GM20431 (cell line): ENCODE measurements at regions not wholly inside any gene's neighbourhood (a gene's known extent, or its start where the extent isn't known, plus 50 kb on each side); places are given as distances from the start of the nearest gene placed in this dataset.

ENCODE experiments used
- in situ Hi-C: fragments of 300-500 bp; cut with MseI, MboI; formaldehyde crosslinking; loops from one replicate; pipeline ENCODE4 v1.15.0; 2020; ENCODE audit warnings: low sequenced_read_pairs; ENCODE audit not compliant: unreplicated experiment

DNA sequence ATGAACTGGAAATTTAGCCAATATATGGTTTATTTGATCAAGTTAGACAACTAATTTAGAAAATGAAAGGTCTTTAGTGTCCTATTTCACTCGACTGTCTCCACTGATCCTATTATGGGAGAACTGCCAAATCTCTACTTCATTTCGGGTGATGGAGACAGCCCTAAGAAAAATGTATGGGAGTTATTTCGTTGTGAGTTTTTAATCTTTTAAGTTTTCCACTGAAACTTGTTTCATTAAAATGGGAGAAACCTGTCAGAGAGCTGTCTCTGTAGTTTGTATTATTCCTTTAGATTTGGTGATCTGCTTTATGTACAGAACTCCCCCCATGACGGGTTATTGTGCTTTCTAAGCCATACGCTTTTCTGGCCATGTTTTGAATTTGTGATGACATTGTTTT is 899.7 kb downstream of the ADGRL2 start:
- in situ Hi-C loops, result no loop called here

DNA sequence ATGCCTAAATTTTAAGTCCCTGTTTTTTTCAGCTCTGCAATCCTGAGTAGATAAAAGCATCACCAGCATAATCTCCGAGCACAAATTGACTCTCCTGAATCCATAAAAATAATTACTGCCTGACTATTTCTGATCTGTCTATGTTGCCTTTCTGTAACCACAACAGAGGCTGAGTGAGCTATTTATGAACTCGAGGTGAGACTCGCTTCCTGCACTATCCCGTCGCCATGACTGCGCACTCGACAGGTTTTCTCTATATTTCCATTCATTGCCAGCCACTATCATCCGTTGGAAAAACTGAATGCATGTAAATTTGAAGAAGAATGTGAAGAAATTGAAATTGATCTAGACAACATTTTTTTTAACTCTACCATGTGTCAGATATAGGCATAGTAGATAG is 897.2 kb downstream of the ADGRL2 start:
- in situ Hi-C loops, result no loop called here

DNA sequence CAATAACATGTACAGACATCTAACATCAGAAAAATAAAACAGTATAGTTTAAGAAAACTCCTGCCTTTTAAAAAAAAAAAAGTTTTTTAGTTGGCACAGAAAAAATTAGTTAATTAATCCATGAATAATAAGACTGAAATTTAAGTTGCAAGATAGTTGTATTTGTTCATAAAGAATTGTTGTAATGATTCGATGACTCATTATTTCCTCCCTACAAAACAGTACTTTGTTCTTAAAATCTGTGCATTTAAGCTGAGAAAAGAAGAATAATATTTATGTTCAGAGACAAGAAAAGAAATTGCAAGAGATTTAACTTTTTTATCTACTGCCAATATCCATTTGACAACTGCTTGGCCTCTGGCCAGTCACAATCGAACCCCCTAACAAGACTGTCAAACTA is 894.7 kb downstream of the ADGRL2 start:
- in situ Hi-C loops, result no loop called here

DNA sequence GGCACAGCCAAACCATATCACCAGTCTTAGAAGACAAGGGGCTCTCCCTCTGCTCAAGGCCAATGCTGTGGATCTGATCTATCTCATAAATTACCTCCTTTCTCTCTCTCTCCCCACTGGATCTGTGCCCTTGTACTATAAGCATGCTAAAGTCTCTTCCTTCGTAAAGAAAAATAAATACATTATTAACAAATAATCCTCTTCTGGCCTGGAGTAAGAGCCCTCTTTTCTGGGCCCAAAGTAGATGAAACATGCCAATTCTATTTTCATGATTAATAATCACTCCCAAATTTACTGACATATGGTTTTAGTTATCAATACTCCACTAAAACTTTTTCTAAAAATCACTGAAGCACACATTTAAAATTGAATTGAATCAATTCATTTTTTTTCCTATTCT is 889.7 kb downstream of the ADGRL2 start:
- in situ Hi-C loops, result no loop called here

DNA sequence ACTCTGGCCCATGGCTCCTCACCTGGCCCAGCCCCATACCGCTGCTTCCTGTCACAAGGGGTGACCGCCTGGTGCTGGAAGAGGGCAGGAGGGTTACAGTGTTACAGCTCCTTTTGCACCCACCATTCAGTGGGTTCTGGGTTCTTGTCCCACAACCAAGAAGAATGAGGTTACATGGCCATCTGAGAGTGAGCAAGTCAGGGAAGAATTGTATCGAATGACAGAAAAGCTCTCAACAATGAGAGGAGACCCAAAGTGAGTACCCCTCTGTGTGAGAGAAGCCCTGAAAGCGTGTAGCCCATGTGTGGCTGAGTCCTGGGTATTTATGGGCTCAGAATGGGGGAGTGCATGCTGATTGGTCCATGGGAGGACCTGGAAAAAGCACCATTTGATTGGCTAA is 888.5 kb downstream of the ADGRL2 start:
- in situ Hi-C loops, result no loop called here

DNA sequence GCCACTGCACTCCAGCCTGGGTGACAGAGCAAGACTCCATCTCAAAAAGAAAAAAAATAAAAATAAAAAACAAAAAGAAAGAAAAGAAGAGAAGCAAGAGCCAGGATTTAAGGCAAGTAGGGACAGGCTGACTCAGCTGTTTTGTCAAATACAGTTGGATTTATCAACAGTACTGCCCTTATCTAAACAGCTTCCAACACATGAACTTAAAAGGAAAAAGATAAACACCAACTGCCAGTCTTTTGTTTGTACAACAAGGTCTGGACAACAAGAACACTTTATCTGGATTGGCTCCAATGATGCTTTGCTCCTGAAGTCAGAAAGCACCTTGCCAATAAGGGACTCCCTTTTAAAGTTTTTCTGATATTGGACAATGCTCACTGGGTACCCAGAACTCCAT is 886.0 kb downstream of the ADGRL2 start:
- in situ Hi-C loops, result no loop called here

DNA sequence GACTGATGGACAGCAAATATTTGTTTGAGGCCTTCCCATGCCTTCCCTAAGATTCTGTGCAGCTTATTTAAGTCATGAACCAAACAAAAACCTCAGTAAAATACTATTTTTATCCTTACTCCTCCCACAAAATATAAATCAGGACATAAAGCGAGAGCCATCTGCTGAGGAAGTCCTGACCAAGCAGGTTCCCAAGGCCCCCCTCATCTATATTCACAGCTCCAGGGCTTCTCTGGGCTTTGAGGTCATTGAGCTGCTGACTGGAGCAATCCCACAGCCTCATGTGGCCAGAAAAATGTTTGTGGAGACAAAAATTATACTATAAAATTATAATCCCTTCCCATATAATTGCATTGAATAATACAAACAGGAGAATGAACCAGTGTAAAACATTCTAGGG is 846.2 kb downstream of the ADGRL2 start:
- in situ Hi-C loops, result no loop called here

DNA sequence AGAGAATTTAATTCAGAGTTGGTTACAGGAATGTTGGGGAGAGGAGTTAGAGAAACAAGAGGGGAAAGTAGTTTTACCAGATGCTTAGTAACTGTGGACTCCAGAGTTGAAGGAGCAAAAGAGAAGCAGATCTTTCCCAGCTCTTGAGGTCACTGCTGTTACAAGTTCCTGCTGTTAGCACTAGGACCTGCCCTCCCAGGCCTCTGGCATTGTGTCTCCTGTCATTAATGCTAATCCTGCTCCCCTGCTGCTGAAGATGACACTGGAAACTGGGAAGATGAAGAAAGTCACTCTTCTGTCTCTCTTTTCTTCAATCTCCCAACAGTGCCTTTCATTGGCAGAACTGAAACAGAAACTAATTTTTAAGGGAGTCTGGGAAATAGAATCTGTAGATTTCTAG is 845.6 kb downstream of the ADGRL2 start:
- in situ Hi-C loops, result no loop called here

DNA sequence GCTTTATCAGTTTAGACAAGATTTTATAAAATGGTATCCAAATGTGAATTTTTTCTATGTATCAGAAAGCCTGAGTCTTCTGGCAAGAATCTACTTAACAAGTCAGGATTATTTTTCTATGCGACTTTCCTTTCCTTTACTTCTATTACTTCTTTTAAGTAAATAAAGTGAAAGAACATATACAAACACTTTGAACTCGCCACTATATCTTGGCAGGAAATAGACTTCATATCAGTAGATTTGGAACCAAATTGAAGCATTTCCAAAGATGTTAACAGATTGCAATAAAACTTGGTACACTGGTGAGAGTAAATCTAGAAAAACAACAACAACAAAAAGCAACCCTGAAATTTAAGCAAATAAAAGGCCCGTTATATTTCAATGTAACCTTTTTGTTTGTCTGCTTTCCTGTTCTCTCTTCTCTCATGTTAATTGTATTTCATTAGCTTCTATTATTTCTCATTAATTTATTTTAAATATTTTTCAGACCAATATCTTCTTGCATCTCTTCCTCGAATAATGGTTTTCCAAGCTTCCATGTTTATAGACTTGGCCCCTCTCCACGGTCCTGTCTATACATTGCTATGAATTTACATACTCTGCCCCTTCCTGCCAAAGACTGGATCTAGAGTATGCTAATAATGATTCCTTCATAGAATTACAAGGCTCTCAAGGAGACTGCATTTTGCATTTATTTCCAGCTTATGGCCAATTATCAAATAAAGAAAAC is 843.6 kb downstream of the ADGRL2 start:
- in situ Hi-C loops, result no loop called here

DNA sequence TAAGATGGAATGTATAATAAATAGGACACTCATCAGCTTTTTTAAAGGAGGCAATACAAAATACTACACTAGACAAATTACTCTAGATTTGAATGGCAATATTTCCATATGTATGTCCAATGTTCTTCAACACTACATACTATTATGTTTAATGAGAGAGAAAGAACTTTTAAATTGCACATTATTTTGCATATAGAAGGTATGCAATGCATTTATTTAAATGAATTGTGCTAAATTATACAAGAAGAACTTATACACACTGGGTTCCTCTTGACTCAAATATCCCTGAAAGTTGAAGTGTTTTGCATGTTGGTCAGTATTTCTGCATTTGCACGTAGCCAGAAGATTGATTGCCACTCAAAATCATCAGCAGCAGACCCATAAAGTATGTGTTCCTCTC is 839.6 kb downstream of the ADGRL2 start:
- in situ Hi-C loops, result no loop called here

DNA sequence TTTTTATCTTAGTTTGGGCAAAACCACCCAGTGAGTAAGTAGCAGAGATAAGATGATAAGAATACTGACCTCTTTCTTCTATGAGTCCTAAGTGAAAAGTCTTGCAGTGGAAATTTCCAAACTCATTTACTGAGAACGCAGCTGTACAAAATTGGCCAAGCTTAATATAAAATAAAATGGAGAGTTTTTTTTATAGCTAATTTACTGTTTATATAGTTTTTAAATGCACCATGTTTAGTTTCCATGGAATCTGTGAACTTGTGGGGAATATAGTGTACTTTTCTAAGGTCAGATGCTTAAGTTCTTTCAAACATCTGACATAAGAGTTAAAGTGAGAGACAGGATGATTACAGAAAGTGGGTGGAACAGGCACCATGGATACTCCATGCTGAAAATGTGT is 833.5 kb downstream of the ADGRL2 start:
- in situ Hi-C loops, result no loop called here

DNA sequence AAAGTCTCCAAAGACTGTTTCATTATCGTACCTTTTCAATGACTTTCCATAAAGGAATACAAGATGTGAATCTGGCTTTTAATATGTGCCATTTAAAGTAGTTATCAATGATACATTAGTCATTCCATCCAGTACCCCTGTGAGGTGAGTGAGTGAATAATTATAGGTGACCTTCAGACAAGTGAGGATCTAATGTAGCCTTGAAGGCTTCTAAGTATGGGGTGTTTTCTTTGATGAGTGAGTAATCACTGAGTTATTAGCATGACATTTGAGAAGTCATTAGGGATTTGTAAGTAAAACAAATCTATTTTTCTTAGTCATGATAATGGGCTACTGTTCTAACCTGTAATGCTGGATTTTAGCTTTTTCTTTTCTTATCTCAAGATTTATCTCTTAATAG is 831.4 kb downstream of the ADGRL2 start:
- in situ Hi-C loops, result no loop called here

DNA sequence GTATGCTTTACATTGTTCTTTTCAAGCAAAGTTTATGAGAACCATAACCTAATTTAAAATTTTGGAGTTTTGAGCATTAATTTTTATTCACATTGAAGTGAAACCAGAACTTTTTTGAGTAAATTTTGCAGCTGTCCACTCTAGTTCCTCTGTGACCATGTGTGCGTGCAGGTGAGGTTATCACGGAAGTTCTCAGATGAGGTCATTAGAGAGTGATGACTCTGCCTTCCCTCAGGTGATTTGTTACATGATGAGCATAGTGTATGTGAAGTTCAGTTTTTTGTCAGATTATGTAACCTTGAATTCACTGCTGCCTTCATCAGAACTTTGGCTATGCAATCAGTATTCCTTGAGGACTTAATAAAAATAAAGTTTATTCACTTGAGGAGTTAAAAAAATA is 828.2 kb downstream of the ADGRL2 start:
- in situ Hi-C loops, result no loop called here

DNA sequence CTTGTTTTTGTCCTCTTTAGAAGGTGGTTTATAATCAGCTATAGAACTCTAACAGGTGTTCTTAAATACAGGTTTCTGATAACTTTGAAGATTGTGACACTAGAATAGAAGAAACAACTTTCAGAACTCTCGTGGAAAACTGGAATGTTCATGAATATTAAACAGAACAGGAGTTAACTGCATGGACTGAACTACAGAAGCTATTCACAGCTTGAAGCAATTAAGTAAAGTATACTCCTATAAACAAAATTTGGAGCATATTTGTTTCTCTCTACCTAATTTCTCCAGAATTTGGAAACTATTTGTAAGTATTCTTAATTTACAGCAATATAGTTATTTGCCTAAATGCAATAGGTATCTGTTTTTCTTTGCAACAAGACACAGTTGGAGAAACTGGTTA is 824.8 kb downstream of the ADGRL2 start:
- in situ Hi-C loops, result no loop called here

DNA sequence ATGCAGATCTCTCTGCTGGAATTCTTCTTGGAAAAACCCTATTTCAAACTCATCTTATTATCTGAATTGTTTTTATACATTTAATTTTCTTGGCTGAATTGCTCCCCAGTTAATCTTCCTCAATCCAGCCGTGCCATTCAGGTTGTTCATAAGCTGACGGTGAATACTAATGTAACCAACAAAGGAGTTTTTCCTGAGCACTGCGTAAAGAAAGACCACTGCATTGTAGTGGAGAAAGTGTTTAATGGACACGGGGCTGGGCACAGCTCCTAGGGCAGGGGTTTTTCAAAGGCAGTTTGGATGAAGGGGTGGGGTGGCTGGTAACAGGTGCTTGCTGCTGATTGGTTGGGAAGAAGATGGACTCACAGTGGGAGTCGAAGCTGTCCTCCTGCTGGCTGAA is 820.3 kb downstream of the ADGRL2 start:
- in situ Hi-C loops, result no loop called here

DNA sequence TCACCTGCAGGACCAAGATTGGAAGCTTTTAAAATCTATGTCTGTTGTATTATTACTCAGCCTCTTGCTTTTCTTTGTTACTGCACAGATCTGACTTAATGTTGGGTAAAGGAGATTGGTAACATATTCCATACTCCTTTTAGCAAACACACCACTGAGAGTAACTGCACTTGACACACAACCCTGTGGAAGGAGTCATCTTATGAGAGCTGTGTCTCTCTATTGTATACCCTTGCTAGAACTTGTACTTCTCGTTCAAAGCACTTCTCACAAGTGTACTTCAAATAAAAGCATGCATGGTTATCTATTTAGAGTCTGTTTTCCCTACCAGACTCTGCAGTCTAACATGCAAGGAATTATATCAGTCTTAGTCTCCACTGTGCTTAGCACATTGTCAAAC is 813.4 kb downstream of the ADGRL2 start:
- in situ Hi-C loops, result no loop called here

DNA sequence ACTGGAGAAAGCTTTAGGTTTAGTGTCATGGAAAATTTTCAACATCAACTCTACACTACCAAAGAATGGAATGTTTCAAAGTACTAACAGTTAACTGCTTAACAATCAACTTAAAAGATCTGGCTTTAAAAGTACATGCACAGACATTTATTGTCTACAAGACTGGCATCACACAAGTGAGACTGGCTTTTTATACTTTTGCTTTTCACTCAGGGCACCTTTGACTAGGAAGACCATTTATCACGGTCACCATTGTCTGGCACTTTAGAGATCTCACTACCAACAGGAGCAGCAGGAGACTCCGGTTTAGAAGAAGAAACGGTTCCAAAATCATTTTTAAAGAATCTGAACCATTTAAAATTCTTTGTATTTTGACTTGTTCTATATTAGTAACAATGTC is 812.3 kb downstream of the ADGRL2 start:
- in situ Hi-C loops, result no loop called here

DNA sequence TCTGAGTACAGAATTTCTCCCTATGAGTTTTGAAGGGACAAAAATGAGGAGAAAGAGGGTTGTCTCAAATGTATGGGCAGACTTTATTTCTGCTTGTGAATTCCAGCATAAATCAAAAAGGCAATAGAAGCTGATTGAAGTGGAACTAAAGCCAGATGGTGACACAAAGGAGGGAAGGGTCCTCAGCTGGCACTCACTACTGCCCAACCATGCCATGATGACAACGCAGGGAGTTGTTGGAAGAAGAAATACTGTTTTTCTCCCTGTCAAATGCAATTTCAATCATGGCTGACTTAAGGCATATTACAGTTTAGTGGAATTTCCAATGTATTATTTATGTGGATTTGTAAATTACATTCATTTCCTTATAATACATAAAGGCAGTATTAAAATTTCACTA is 805.8 kb downstream of the ADGRL2 start:
- in situ Hi-C loops, result no loop called here

DNA sequence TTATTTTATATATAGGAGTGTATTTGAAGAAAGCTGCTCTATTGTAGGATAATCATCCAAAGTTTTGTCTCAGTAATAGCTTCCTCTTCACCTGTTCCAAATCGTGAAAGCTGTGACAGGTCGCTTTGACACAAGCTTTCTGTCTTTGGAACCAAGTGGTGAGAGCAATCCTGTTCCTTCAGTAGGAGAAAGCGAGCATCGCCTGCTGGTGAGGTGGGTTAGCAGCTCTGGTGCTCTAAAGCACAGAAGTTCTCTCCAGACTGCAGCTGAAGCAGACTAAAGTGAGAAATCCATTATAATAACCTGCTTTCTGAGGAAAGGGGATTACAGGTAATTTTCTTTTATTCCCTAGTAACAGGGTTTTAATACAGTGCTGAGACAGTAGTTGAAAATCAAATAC is 803.8 kb downstream of the ADGRL2 start:
- in situ Hi-C loops, result no loop called here

DNA sequence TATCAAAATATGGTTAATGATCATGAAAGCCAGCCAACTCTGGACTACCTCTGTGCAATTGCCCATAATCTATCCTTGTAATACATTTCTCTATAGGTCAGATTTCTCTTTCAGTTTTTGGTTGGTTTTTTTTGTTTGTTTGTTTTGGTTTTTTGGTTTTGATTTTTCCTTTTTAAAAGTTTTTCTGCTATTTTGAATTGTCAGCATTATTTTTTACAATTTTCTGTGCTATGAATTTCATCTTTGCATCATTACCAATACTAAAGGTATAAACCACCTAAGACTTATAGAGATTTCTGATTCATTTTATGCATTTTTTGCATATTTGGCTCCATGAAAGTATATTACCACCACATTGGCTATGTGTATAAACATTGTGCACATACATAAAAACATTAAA is 799.6 kb downstream of the ADGRL2 start:
- in situ Hi-C loops, result no loop called here

DNA sequence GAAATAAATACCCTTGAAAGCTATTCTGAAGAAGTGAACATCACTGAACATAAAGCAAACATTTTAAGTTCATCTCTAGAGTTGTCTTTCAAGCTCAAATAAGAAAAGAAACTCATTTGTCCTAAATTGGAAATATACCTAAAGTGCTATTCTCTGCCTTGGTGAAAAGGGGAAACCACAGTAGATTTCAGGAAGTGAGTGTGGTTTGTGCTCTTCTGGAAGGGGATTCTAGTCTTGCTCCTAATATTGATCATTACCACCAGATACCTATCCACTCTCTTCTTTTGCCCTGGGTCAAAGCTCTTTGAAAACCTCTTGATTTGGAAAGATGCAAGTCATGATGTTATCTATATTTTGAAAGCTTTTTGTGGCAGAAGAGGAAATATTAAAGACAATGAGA is 798.1 kb downstream of the ADGRL2 start:
- in situ Hi-C loops, result no loop called here

DNA sequence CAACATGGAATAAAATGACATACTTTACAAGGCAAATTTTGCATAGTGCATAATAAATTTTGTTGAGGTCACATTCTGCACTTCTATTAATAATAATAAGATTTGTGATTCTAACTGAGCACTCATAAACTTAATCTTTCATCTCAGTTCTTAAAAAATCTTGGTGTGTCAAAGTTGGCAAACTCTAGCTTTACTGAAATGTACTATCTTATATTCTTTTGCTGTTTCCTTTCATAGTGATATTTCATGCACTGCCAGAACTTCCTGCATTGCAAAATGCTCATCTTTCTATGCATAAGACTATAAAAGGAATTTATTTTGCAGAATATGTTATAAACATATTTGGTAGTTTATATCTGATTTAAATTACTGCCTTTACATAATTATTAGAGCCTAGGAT is 797.6 kb downstream of the ADGRL2 start:
- in situ Hi-C loops, result no loop called here

DNA sequence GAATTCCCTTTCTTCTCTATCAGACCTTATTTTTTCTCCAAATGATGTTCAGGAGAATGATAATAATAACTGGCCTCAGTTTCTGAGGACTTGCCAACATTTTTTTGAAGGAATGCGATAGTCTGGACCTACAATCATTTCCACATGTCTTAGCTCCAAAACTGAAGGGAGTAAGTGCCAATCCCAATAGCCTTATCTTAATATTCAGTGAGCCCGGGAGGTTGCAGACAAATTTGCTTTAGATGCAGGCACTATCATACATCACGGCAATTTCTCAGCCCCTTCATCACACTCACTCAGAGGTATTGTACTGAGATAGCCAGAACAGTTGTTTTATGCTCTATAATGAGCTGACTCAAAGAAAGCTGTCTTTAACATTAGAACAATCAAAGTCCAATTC is 796.9 kb downstream of the ADGRL2 start:
- in situ Hi-C loops, result no loop called here
